ENCODE measurements at regions not wholly inside any gene's neighbourhood (a gene's known extent, or its start where the extent isn't known, plus 50 kb on each side); places are given as distances from the start of the nearest gene placed in this dataset.

GRCh38 chr15:97567411-97567810 is 393.1 kb upstream of the ARRDC4 start:
- in situ Hi-C loops (cut with HindIII; ENCODE audit: low pct_unique_long_range_greater_than_20kb, low sequenced_read_pairs) = no loop called here
- no peak for DNase-seq (ENCODE audit: low read depth)

GRCh38 chr15:97576929-97577645 is 383.4 kb upstream of the ARRDC4 start:
- in situ Hi-C loops (cut with HindIII; ENCODE audit: low pct_unique_long_range_greater_than_20kb, low sequenced_read_pairs) = no loop called here
- DNase-seq (ENCODE audit: low read depth) = no peak

- no peak for DNase-seq (ENCODE audit: low read depth)
- in situ Hi-C loops (cut with HindIII; ENCODE audit: low pct_unique_long_range_greater_than_20kb, low sequenced_read_pairs) = no loop called here
Observed at GRCh38 chr15:97585408-97585807, 375.1 kb upstream of the ARRDC4 start.

GRCh38 chr15:97592778-97593177 is 367.7 kb upstream of the ARRDC4 start:
- no peak for DNase-seq (ENCODE audit: low read depth)

GRCh38 chr15:97597801-97598200 is 362.7 kb upstream of the ARRDC4 start:
- in situ Hi-C loops (cut with HindIII; ENCODE audit: low pct_unique_long_range_greater_than_20kb, low sequenced_read_pairs) = no loop called here
- DNase-seq (ENCODE audit: low read depth) = no peak

More at GRCh38 chr15:97592778-97593177, 367.7 kb upstream of the ARRDC4 start:
- in situ Hi-C loops (cut with HindIII; ENCODE audit: low pct_unique_long_range_greater_than_20kb, low sequenced_read_pairs) = no loop called here

- no peak for DNase-seq (ENCODE audit: low read depth)
- in situ Hi-C loops (cut with HindIII; ENCODE audit: low pct_unique_long_range_greater_than_20kb, low sequenced_read_pairs) = no loop called here
Observed at GRCh38 chr15:97598353-97598798, 362.1 kb upstream of the ARRDC4 start.

GRCh38 chr15:97600190-97600589 is 360.3 kb upstream of the ARRDC4 start:
- in situ Hi-C loops (cut with HindIII; ENCODE audit: low pct_unique_long_range_greater_than_20kb, low sequenced_read_pairs) = no loop called here

GRCh38 chr15:97604677-97605076 is 355.8 kb upstream of the ARRDC4 start:
- no peak for DNase-seq (ENCODE audit: low read depth)
- in situ Hi-C loops (cut with HindIII; ENCODE audit: low pct_unique_long_range_greater_than_20kb, low sequenced_read_pairs) = no loop called here

More at GRCh38 chr15:97600190-97600589, 360.3 kb upstream of the ARRDC4 start:
- no peak for DNase-seq (ENCODE audit: low read depth)

- no peak for DNase-seq (ENCODE audit: low read depth)
Observed at GRCh38 chr15:97615114-97615513, 345.4 kb upstream of the ARRDC4 start.

GRCh38 chr15:97623091-97623661 is 337.3 kb upstream of the ARRDC4 start:
- in situ Hi-C loops (cut with HindIII; ENCODE audit: low pct_unique_long_range_greater_than_20kb, low sequenced_read_pairs) = no loop called here
- DNase-seq (ENCODE audit: low read depth) = no peak

More at GRCh38 chr15:97615114-97615513, 345.4 kb upstream of the ARRDC4 start:
- in situ Hi-C loops (cut with HindIII; ENCODE audit: low pct_unique_long_range_greater_than_20kb, low sequenced_read_pairs) = no loop called here

GRCh38 chr15:97627634-97628033 is 332.9 kb upstream of the ARRDC4 start:
- no peak for DNase-seq (ENCODE audit: low read depth)
- in situ Hi-C loops (cut with HindIII; ENCODE audit: low pct_unique_long_range_greater_than_20kb, low sequenced_read_pairs) = no loop called here

- DNase-seq (ENCODE audit: low read depth) = no peak
- in situ Hi-C loops (cut with HindIII; ENCODE audit: low pct_unique_long_range_greater_than_20kb, low sequenced_read_pairs) = no loop called here
Observed at GRCh38 chr15:97645758-97646157, 314.7 kb upstream of the ARRDC4 start.

- no peak for DNase-seq (ENCODE audit: low read depth)
- in situ Hi-C loops (cut with HindIII; ENCODE audit: low pct_unique_long_range_greater_than_20kb, low sequenced_read_pairs) = no loop called here
Observed at GRCh38 chr15:97648728-97649127, 311.8 kb upstream of the ARRDC4 start.

GRCh38 chr15:97652041-97652440 is 308.5 kb upstream of the ARRDC4 start:
- in situ Hi-C loops (cut with HindIII; ENCODE audit: low pct_unique_long_range_greater_than_20kb, low sequenced_read_pairs) = no loop called here
- DNase-seq (ENCODE audit: low read depth) = no peak

GRCh38 chr15:97652700-97653167 is 307.8 kb upstream of the ARRDC4 start:
- in situ Hi-C loops (cut with HindIII; ENCODE audit: low pct_unique_long_range_greater_than_20kb, low sequenced_read_pairs) = no loop called here
- DNase-seq (ENCODE audit: low read depth) = no peak

- in situ Hi-C loops (cut with HindIII; ENCODE audit: low pct_unique_long_range_greater_than_20kb, low sequenced_read_pairs) = no loop called here
- DNase-seq (ENCODE audit: low read depth) = no peak
Observed at GRCh38 chr15:97653896-97654295, 306.6 kb upstream of the ARRDC4 start.

- in situ Hi-C loops (cut with HindIII; ENCODE audit: low pct_unique_long_range_greater_than_20kb, low sequenced_read_pairs) = no loop called here
- DNase-seq (ENCODE audit: low read depth) = no peak
Observed at GRCh38 chr15:97654481-97655076, 305.9 kb upstream of the ARRDC4 start.

- in situ Hi-C loops (cut with HindIII; ENCODE audit: low pct_unique_long_range_greater_than_20kb, low sequenced_read_pairs) = no loop called here
- DNase-seq (ENCODE audit: low read depth) = no peak
Observed at GRCh38 chr15:97661796-97662195, 298.7 kb upstream of the ARRDC4 start.

- in situ Hi-C loops (cut with HindIII; ENCODE audit: low pct_unique_long_range_greater_than_20kb, low sequenced_read_pairs) = no loop called here
Observed at GRCh38 chr15:97672586-97672985, 287.9 kb upstream of the ARRDC4 start.

More at GRCh38 chr15:97672586-97672985, 287.9 kb upstream of the ARRDC4 start:
- DNase-seq (ENCODE audit: low read depth) = no peak
